Stomach (tissue), 4 donors: ENCODE measurements at regions not wholly inside any gene's neighbourhood (a gene's known extent, or its start where the extent isn't known, plus 50 kb on each side); places are given as distances from the start of the nearest gene placed in this dataset.

Experiments used
- CTCF ChIP-seq, 7 experiments: fragments of 450-650 bp in 4 of 7; fragments of 200-600 bp in 3 of 7; sonication (generic) in 3 of 7; IDR thresholded peaks; one replicate each; pipeline ENCODE4 v1.5.1; 2016 to 2019; ENCODE audit warnings: antibody characterized with exemption in 7 of 7, control low read depth in 2 of 7, mild to moderate bottlenecking in 1 of 7
- EP300 ChIP-seq: sonication (generic); formaldehyde crosslinking; IDR thresholded peaks from one replicate; pipeline ENCODE4 v1.6.1; 2017; ENCODE audit warnings: antibody characterized with exemption
- POLR2A ChIP-seq, 4 donors: fragments of 450-650 bp; IDR thresholded peaks; one replicate each; pipeline ENCODE4 v1.6.1; 2016; ENCODE audit warnings: antibody characterized with exemption in 4 of 4, control low read depth in 2 of 4, mild to moderate bottlenecking in 1 of 4, moderate library complexity in 1 of 4

- no peak for TF ChIP-seq CTCF (IDR thresholded peaks at IDR 0.05)
- no peak for TF ChIP-seq POLR2A (IDR thresholded peaks at IDR 0.05)
- no peak for TF ChIP-seq EP300
These were observed 445.7 kb downstream of the GASK1B start for GRCh38 chr4:157727163-157727562.
